ENCODE measurements at regions not wholly inside any gene's neighbourhood (a gene's known extent, or its start where the extent isn't known, plus 50 kb on each side); places are given as distances from the start of the nearest gene placed in this dataset.

DNA sequence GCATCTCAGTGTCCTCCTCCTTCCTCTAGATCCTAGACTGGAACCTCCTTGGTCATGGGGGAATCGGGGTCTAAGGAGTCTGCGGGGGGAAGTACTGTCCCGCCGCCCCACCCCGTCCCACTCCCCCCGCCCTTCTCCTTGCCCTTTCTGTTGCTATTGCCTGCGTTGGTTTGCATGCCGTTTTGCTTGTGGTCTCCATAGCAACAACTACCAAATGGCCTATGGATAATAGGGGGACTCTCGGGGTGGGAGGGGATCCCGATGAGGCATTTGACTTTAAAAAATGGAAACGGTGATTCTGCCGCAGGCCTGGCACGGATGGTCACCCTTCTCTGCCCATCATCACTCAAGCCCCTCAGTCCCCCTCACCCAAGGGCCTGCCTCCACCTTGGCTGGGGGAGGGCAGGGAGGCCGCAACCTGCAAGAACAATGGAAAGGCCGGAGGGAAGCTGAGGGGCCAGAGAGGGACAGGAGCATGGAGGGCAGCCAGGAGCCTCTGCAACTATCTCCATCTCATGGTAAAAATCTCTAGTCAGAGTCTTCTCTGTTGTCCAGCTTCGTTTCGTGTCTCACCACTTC is 231.4 kb upstream of the TNRC6C start:
- TF ChIP-seq, protein P1, sequence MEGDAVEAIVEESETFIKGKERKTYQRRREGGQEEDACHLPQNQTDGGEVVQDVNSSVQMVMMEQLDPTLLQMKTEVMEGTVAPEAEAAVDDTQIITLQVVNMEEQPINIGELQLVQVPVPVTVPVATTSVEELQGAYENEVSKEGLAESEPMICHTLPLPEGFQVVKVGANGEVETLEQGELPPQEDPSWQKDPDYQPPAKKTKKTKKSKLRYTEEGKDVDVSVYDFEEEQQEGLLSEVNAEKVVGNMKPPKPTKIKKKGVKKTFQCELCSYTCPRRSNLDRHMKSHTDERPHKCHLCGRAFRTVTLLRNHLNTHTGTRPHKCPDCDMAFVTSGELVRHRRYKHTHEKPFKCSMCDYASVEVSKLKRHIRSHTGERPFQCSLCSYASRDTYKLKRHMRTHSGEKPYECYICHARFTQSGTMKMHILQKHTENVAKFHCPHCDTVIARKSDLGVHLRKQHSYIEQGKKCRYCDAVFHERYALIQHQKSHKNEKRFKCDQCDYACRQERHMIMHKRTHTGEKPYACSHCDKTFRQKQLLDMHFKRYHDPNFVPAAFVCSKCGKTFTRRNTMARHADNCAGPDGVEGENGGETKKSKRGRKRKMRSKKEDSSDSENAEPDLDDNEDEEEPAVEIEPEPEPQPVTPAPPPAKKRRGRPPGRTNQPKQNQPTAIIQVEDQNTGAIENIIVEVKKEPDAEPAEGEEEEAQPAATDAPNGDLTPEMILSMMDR (conservative IDR thresholded peaks at IDR 0.05; ENCODE audit: low read depth, low read length): no peak
- no peak for TF ChIP-seq EZH2phosphoT487 (IDR thresholded peaks at IDR 0.05; ENCODE audit: borderline replicate concordance, low read length)

All from PC-3 (cell line).